Nucleus accumbens (tissue), 56 donors: ENCODE measurements at regions not wholly inside any gene's neighbourhood (a gene's known extent, or its start where the extent isn't known, plus 50 kb on each side); places are given as distances from the start of the nearest gene placed in this dataset.

Experiments used
- DNase-seq, 56 donors: peaks; one replicate each; lab custom pipeline; 2025; lab: John Stamatoyannopoulos, UW

DNA sequence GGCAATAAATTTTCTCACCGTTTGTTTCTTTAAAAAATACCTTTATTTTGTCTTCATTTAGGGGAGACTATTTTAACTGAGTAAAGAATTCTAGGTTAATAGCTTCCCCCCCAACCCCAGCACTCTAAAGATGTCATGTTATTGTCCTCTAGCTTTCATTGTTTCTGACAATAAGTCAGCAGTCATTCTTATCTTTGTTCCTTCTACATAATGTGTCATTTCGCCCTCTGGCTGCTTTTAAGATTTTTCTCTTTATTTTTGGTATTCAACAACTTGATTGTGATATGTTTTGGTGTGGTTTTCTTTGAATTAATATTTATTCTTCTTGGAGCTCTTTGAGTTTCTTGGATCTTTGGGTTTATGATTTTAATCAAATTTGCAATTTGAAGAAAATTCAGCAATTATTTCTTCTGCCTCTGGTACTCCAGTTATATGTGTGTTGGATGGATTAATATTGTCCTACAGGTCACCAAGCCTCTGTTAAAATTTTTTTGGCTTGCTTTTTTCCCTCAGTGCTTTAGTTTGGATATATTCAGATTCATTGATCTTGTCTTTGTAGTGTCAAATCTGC, 64.6 kb upstream of the ELN start:
- DNase-seq, result no peak

DNA sequence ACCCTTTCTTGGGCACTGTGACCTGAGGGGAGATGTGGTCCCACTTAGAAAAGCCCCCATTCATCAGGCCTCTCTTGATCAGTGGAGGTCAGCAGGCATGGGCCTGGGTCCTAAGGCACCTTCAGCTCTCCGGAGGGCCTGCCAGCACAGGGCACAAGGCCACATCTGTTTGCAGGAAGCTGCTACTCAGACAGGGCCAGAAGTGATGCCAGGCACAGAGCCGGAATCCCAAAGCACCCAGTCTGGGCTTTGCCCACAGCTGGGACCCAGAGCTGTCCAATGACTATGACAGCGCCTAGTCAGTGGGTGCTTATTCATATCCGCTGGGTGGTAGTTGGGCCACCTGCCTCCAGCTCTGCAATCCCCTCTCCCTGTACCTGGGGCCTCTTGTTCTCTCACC, 63.2 kb upstream of the ELN start:
- no peak for DNase-seq

DNA sequence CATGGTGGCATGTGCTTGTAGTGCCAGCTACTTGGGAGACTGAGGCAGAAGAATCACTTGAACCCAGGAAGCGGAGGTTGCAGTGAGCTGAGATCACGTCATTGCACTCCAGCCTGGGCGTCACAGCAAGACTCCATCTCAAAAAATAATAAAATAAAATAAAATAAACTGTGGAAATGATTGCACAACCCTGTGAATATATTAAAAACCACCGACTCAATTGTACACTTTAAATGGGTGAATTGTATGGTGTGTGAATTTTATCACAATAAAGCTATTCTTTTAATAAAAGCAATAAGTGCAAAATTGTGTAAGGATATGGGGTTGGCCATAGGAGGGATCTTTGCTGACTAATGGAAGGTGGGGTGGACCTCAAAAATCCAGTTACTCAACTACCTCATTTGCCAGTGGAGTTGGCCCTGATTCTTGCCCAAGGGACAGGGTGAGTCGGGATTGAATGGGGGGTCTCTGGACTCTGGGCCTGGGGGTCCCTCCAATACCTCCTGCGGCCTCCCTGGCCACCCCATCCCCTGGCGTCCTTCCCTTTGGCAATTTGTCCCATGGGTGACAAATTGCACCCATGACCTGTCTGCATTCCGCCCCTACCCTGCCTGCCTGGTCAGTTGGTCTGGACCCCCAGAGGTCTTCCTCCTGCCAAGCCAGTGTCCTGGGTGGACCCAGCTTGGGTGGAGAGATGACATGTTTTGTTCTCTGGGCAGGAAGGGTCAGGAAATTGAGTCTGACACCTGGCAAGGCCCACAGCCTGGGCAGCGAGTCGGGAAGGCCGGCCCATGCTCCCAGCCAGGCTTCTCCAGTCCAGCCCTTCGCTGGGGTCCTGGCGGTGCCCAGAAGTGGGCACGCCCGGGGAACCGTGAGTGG, 61.7 kb upstream of the ELN start:
- no peak for DNase-seq

DNA sequence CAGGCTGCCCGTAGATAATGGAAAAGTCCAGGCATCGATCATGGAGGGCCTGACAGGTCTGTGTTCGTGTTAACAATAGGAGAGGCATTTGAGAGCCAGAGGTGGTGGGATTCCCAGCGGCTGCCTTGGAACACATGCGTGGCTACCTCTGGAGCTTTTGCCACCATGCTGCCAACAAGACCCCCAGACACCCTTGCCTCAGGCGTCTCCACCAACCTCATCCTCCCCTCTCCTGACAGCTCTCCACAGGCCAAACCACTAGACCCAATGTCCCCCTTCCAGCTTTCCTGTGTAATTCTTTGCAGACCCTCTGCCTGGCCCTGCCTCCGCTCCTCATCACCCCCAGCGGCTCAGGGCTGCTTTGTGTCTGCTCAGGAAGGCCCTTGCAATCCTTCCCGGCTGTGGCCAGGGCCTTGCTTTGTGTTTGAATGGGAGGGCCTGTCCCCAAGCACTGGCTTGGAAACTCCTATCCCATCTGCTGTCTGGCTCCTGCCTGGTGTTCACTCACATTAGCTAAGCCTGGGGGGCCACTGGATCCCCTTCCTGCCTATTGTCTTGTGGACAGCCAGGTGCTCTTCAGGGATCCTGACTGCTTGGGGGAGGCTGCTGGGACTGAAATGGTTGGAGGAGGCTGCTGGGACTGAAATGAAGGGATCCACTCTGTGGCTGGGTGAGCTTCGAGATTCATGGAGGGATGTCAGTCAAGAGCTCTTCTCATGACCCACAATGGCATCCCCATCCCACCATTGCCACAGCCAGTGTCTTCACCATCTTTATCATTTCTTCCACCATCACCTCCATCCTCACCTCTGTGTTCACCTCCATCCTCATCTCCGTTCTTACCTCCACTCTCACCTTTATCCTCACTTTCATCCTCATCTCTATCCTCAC, 60.8 kb upstream of the ELN start:
- no peak for DNase-seq

- no peak for DNase-seq
Measured at GRCh38 chr7:73967832-73968290, 60.1 kb upstream of the ELN start.

GRCh38 chr7:73968487-73968886, 59.5 kb upstream of the ELN start:
- DNase-seq, result no peak

GRCh38 chr7:73969991-73970390, 58.0 kb upstream of the ELN start:
- no peak for DNase-seq

GRCh38 chr7:73970801-73971229, 57.2 kb upstream of the ELN start:
- DNase-seq, result peak in 3 of 56 donors; percentile 17 to 32 (median 18)

GRCh38 chr7:73971322-73971703, 56.7 kb upstream of the ELN start:
- no peak for DNase-seq

DNA sequence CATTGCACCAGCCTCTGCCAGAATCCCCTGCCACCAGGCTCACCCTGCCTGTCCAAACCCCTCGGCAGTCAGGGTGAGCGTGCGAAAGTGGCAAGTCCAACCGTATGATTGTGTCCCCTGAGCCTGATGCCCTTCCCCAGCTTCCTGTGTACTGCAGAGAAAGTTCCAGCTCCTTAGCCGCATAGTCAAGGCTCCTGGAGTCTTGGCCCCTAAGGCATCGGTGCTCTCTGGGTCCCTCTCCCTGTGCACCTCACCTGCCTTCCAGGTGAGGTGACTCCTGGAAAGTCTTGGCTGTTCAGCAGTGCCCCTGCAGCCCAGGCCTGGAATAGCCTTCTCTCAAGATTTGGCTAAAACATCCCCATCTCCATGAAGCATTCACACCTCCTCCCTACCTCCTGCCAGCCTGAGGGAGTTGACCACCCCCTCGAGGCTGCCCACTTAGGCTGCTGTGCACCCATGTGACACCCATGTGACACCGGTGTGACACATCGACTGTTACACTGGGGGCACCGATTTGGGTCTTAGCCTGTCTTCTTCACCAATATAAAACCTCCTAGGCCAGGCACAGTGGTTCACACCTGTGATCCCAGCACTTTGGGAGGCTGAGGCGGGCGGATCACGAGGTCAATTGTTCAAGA, 56.1 kb upstream of the ELN start:
- DNase-seq, result no peak

DNA sequence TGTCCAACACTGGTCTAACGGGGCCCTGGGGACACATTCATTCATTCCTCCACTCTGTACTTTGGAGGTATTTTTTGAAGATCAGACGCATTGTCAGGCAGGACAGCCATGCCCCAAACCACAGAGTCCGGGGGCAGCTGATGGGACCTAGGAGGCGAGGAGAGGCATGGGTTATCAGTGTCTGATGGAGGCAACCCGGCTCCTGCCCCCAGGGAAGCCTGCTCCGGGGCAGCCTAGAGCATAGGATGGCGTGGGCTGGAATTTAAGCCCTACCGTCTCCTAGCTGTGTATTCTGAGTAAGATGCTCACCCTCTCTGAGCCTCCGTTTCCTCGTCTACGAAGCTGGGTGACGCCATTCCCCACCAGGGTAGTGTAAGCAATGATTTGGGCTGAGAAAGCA, 55.4 kb upstream of the ELN start:
- no peak for DNase-seq

DNA sequence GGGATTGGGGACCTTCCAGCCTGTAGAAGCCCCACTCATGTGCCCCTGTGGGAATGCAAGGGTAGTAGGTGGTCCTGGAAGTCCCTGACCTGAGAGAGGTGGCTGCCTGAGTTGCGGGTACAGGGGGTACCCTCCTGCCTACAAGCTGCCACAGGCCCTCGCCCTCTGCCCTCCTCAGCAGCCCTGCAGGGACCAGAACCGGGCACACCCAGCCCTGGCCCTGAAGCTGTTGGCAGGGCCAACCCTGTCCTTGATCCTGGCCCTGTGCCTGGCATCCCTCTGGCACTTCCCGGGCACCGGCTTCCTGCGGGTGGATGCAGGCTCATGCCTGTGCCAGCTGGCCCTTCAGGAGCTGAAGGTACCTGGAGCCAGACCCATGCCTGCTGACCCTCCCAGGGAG, 54.9 kb upstream of the ELN start:
- peak in 6 of 56 donors; percentile 16 to 41 (median 22) for DNase-seq

DNA sequence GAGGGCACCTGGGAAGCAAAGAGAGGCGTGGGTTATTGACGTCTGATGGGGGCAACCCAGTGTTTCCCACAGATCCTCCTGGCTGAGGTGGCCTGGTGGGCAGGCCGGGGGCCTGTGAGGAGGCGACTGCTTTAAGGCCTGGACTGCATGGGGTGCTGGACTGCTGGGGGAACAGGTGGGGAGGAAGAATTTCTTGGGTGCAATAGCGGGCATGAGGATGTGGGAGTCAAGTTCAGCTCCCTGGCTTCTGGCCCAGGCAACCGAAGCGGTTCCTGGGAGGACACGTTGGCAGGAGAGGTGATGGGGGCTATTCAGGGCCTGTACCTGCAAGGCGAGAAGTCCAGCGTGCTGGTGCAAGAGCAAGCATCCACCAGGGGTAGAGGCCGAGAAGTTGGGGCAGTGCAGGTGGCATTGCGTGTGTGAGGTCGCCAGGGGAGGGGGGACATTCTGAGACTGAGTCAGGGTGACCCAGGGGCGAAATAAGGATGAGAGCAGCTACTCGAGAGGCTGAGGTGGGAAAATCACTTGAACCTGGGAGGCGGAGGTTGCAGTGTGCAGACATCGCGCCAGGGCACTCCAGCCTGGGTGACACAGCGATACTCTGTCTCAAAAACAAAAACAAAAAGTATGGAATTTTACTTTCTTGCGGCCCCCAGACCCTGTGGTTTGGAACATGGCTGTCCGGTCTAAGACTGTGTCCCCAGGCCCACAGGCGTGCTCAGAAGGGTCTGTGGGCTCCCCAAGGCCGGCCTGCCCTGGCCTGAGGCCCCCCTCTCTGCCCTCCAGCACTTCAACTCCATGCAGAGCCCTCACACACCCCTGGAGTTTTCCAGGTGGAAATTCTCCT, 53.6 kb upstream of the ELN start:
- DNase-seq, result no peak

- DNase-seq, result no peak
Measured at GRCh38 chr7:73974948-73975926, 52.7 kb upstream of the ELN start.

- DNase-seq, result no peak
Measured at GRCh38 chr7:73976761-73977618, 51.0 kb upstream of the ELN start.

GRCh38 chr7:73977619-73978618, 50.1 kb upstream of the ELN start:
- DNase-seq, result no peak
